Neural cell (in vitro differentiated cells): ENCODE measurements at regions not wholly inside any gene's neighbourhood (a gene's known extent, or its start where the extent isn't known, plus 50 kb on each side); places are given as distances from the start of the nearest gene placed in this dataset.

Experiments
- EP300 ChIP-seq: fragments of 450-650 bp; conservative IDR thresholded peaks from 2 replicates; pipeline ENCODE4 v1.6.1; 2014; ENCODE audit warnings: antibody characterized with exemption, mild to moderate bottlenecking, moderate library complexity; ENCODE audit not compliant: poor library complexity, severe bottlenecking
- EZH2 ChIP-seq: fragments of 200-600, 300-800 bp; shearing (Covaris generic), sonication (generic); IDR thresholded peaks from 2 replicates; pipeline ENCODE4 v1.6.1; 2014; ENCODE audit warnings: antibody characterized with exemption, low read length, borderline replicate concordance, mild to moderate bottlenecking; ENCODE audit not compliant: insufficient read depth, poor library complexity, severe bottlenecking
- TF ChIP-seq, protein P1 (sequence below): fragments of 450-650 bp; IDR thresholded peaks from 2 replicates; pipeline ENCODE4 v1.5.1; 2014; ENCODE audit warnings: antibody characterized with exemption, mild to moderate bottlenecking, moderate library complexity; ENCODE audit not compliant: poor library complexity, severe bottlenecking

DNA sequence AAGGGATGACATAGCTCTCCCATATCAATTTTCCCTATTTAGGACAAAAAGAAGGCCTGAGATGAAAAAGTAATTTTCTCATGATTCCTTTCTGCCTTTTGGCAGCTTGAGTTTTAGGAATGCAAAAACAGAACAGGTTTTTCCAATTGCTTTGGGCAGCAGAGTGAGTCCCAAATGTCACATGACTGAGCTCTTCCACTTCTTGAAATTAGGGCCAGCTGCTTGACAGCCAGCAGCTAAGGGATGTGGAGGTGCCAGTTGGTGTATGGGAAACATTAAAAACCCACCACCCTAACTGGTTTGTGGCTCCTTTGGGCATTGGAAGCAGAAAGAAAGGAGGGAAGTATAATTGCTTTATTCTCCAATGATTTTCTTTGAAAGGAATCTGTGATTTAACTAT is 133.8 kb upstream of the FAM20A start:
- TF ChIP-seq, protein P1, sequence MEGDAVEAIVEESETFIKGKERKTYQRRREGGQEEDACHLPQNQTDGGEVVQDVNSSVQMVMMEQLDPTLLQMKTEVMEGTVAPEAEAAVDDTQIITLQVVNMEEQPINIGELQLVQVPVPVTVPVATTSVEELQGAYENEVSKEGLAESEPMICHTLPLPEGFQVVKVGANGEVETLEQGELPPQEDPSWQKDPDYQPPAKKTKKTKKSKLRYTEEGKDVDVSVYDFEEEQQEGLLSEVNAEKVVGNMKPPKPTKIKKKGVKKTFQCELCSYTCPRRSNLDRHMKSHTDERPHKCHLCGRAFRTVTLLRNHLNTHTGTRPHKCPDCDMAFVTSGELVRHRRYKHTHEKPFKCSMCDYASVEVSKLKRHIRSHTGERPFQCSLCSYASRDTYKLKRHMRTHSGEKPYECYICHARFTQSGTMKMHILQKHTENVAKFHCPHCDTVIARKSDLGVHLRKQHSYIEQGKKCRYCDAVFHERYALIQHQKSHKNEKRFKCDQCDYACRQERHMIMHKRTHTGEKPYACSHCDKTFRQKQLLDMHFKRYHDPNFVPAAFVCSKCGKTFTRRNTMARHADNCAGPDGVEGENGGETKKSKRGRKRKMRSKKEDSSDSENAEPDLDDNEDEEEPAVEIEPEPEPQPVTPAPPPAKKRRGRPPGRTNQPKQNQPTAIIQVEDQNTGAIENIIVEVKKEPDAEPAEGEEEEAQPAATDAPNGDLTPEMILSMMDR: no peak
- TF ChIP-seq EZH2 (no peak), EP300 (no peak)
